Activated CD4-positive, alpha-beta T cell treated with anti-CD3 and anti-CD28 coated beads, Interleukin-10, Interleukin-2, amounts not matched to agents 100 ng/mL and 50 ng/mL, durations not matched to agents 16 hours and 8 hours (primary cell): ENCODE measurements at regions not wholly inside any gene's neighbourhood (a gene's known extent, or its start where the extent isn't known, plus 50 kb on each side); places are given as distances from the start of the nearest gene placed in this dataset.
"Not testable (repeated sequence)": the region's sequence is repeated elsewhere in the genome, so short reads cannot be mapped to it uniquely, and the experiment has no call there.

Experiments used
- DNase-seq: peaks from one replicate; pipeline ENCODE4 v3.0.0-alpha.2; 2020

DNA sequence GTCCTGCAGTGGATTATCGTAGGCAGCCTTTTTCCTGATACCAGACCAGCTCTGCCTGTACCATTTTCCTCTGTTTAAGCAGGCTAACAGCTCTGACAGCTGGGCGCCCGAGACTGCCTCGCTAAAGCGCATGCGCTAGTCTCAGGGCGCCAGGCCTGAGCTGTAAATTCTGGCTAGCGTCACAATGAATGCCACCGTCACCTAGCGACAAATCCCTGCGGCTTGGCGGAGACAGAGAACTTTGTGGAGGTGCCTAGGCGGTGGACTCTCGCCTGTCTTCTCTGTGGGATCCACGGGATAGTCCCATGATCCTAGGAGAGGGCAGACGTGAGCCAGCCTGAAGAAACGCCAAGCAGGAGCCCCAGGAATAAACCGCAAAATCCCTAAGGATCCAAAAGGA, 573.9 kb downstream of the KCNJ18 start:
- no peak for DNase-seq

DNA sequence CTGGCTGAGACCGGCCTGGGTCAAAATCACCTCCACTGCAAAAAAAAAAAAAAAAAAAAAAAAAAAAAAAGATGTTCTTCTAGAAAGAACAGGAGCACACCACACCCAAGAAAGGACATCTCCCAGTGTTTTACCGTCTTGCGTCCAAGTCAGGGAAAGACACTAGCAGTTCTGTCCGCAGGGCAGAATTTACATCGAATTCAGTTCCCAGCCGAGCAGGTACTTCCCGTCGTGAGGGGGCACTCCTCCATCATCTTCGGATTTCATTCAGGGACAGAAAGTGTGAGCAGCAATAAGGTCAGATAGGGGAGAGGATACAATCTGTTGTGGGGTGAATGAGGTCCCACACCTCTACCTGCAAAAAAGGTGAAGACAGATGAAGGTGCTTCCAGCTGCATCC, 574.7 kb downstream of the KCNJ18 start:
- DNase-seq: no peak

DNA sequence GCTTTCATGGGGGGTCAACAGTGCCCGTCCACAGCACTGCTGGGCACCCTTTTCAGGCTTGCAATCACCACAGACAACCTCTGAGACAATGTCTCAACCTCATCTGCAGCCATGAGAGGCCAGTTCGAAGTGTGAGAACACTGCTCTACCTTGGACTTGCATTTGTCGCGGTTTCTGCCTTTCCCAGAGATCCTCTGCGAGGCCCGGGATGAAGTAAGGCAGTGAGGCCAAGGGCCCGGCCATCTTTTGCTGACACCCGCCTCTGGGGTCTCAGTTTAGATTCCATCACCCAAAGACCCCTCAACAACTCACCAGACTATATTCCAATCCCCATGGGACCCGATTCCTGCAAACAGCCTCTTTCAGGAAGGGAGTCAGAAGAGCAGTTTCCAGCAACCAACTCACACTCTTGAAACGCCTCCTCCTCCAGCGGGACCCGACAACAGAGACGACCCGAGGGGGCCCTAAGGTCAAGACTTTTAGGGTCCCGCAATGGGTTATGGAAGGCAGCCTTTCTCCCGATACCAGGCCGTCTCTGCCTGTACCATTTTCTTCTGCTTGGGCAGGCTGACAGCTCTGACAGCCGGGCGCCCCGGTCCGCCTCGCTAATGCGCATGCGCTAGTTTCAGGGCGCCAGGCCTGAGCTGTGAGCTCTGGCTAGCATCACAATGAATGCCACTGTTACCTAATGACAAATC, 576.0 kb downstream of the KCNJ18 start:
- DNase-seq: no peak

DNA sequence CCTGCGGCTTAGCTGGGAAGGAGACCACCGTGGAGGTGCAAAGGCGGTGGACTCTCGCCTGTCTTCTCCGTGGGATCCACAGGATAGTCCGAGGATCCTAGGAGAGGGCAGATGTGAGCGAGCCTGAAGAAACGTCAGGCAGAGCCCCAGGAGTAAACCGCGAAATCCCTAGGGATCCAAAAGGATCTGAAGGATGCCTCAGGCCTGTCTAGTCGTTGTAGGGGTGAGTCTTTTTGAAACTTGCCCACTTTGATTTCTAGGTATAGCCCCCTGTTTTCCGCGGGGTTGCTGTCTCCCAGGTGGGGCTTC, 576.5 kb downstream of the KCNJ18 start:
- DNase-seq: no peak

DNA sequence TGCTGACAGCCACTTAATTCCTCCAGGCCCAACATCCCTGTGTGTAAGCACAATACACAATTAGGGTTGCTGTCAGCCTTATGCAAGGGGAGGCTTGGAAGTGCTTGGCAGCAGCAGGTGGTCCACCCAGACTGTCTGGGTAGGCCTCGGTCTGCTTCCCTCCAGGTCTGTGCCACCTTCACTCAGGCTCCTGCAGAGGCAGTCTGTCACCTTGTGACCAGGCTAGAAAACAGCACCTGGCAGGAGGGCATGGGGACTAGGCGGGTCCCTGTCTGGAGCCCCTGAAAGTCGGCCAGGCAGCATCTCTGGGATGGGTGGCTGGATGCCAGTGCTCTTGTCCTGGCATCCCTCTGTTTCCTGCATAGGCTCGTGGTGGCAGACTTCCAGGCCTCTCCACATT, 578.1 kb downstream of the KCNJ18 start:
- no peak for DNase-seq

DNA sequence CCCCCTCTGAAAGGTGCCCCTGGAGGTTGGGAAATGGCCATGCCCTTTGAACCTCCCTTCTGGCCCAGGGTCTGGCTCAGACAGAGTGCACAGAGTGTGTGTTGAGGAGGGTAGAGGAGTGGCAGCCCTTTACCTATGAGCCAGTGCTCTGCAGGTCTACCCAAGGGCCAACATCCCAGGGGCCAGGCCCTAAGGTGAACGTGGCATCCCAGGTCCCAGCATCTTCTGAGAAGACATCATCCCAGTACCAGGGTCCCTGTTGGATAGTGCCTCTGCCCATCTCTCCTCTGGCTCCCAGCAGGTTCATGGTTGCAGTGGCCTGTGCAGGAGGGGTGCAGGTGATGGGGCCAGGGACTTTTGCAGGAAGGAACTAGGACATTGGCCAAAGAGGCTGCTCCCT, 578.5 kb downstream of the KCNJ18 start:
- DNase-seq: not testable (repeated sequence)

DNA sequence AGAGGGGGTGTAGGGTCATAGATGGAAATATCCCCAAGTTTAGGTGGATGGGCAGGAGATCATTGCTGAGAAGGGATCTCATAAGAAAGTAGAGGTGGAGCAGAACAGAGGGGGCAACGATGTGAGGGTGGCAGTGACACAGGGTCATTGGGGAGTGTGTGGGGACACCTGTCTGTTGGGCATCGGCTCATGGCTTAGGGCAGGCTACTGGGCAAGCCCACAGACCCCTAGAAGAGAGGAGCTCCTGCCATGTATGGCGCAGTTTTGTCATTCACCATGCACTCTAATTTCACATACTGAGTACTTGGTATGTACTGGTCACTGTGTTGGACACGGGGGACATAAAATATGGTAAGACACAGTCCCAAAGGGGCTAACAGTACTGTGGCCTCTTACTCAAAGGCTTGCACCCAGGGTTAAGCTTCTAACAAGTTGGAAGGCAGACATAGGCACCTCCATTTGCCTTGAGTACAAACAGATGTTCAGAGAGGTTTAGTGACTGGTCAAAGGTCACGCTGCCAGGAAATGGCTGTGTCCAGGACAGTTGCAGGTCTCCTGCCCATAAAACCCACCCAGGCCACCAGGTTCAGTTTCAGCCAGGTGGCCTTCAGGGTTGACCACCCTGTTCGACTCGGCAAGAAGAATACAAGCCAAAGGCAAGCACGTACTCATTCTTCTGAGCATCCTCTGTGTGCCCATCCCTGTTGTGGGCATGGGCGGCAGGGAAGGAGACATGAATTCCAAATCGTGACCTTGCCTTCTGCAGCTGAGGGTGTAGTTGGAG, 580.2 kb downstream of the KCNJ18 start:
- DNase-seq: no peak

DNA sequence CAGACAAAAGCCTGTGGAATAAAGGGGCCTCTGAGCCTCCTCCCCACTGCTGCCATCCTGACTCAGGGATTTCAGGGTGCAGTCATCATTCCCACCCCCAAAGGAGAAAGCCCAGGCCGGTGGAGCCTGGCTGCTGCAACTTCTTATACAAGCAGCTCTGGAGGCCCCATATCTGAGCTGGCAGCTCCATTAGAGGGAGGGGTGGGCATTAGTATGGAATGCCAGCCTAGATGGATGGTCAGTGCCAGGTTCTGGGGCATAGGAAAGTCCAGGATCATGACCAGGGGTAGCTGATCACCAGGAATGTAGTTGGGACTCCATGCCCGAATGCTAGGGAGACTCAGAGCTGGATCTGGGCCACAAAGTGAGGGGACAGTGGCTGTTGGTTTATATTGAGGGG, 581.0 kb downstream of the KCNJ18 start:
- DNase-seq: no peak

DNA sequence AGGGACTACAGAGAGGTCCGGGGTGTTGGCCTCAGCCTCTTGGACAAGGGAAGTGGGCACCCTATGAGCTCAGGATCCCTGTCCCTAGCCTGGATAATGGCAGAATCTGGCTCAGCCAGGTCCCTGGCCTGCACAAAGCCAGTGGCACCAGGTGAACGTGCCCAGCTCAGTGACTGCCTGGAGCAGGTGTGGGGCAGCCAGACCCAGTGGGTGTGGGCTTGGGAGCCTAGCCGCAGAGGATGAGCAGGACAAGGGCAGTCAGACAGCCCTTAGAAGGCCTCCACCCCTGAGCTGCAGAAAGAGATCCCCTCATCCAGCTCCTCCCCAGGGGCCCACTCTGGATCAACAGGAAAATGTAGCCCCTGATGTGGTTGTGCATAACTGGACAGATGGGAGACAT, 585.3 kb downstream of the KCNJ18 start:
- DNase-seq: no peak

DNA sequence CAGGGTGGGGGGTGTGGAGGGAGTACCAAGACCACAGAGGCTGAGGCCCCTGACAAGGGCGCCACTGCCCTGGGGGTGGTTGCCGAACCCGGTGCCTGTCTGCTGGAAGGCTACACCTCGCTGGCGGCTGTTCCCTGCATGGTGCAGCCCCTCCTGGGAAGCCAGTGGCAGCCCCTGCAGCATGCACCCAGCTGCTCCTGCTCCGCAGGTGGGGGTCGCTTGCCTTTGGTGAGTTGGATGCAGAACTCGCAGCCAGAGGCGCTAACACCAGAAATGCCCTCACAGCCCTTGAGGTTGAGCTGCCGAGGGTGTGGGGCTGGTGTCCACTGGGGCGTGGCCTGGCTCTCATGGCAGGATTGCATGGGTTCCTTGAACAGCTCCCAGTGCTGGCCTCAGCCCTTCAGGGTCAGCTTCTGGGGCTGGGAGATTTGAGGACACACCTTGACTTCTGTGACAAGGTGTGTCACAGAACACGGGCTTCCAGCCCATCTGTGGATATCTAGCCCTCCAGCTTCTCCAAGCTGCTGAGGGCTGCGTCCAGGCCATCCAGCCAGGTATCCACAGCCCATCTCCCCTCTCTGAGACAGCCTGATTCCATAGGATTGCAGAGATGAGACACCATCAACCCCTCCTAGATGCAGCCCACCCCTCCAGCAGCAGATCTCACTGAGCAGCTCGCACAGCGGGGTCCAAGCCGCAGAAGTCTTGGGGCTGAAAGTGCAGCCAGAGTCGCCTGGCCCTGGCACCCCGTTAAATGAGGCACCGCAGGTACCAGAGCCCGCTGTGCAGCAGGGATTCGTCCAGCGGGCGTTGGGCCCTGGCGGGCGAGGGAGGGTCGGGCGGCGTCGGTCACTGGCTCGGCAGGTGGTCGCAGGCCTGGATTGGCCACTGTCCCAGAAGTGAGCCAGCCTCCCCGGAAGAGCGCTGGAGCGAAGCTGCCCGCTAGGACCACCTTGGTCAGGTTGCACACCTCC, 586.3 kb downstream of the KCNJ18 start:
- DNase-seq: no peak

DNA sequence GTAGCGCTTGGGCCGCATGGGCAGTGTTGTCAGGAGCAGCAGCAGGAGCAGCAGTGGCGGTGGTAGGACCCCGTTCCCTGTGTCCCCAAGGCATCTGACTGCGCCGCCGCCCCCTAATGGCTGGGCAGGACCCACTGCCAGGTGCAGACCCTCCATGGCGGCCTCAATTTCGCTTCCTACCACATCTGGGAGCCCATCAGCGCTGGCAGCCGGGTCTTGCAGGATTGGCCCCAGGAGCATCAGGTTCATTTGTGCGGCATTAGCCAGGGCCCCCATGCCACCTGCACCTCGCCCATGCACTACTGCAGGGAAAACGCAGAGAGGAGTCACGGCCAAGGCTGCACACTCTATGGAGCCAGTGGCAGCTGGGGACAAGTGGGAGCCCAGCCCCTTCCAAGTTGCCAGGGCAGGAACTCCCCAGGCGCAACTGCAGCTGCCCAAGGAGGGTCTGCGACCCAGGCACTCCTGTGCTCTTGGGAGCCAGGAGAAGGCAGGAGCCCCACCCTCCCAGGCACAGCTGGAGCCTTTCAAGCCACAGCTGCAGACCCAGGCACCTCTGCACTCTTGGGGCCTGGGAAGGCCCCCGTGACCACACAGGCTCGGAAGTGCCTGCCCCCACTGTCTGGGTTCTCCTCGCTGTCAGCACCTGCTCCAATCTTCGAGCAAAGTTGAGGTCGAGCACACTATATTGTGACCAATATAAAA, 594.2 kb downstream of the KCNJ18 start:
- no peak for DNase-seq

DNA sequence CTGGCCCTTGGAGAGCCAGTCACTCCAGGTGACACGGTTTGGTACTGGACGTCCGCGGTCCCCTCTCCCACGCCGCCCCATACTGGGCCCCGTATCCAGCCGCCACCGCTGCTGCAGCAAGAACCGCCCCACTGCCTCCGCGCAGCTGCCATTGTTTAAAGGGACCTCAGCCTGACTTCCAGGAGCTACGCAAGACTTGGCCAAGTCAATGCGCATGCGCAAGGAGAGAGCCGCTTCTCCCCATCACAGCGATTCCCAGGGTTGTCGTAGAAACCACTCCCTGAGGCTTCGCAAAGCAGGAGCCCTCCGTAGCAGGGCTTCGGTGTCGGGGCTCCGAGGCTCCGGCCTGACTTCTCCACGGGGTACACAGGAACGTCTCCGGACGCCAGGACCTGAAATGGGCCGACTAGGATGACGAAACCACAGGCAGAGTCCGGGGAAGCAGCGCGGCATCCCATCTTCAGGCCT, 606.2 kb downstream of the KCNJ18 start:
- not testable (repeated sequence) for DNase-seq

DNA sequence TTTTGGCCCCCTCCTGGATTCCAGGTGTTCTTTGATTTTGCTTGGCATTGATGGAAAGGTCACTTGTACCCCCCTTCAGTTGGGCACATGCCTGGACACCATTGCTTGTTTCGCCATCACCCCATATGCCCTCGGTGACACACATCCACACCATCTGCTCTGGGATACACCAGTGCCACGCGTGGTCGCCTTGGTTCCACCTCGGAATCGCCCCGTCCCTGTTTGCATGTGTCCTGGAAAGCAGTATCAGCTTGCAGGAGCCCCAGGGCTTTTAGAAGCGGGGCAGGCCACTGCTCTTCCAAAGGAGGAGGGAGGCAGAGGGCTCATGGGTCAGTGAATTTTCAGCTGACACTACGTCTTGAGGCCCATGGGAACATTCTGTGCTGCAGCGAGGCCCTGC, 607.9 kb downstream of the KCNJ18 start:
- DNase-seq: no peak

DNA sequence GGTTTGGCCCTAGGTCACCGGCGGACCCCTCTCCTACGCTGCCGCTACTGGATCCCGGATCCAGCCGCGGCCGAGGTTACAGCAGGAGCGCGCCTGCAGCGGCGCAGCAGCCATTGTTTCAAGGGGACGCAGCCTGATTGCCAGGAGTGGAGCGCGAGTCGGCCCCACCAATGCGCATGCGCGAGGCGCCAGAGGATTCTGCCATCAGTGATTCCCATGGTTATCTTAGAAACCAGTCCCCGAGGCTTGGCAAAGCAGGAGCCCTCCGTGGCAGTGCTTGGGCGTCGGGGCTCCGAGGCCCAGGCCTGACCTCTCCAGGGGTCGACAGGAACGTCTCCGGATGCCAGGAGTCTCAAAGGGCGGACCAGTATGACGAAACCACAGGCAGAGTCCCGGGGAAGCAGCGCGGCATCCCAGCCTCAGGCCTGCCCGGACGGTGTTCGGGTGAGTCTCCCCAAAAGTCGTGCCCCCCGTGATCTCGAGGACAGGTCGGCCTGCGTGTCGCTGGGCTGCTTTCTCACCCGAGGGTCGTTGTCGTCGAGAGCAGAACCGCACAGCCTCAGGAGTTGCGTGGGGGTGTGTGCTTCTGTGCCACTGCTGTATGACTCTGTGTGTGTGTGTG, 608.5 kb downstream of the KCNJ18 start:
- no peak for DNase-seq

DNA sequence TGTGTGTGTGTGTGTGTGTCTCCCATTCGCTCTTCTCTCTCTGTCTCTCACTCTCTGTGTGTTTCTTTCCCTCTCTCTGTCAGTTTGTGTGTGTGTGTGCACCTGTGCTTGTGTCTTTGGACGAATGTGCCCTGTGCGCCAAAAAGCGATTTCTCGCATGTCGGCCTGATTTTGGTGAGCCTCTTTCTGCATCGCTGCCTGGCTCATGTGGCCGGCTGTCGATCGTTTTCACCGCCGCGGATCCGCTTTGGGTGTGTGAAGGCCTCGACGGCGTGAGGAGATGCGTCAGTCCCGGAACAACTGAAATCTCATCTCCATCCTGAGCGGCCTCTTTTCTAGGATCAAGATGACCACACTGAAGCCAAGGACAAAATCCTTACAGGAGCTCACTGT, 609.0 kb downstream of the KCNJ18 start:
- no peak for DNase-seq

DNA sequence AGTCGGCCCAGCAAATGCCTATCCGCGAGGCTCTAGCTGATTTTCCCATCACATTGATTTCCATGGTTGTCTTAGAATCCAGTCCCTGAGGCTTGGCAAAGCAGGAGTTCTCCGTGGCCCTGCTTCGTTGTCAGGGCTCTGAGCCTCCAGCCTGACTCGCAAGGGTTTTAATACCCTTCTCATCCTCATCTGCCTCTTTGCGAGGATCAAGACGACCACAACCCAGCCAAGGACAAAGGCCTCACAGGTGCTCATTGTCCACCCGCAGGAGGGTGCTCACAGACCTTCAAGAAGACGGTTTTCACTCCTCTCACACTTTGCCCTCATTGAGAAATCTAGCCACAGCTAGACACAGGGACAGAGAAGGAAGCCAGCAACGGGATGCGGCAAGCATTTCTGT, 610.8 kb downstream of the KCNJ18 start:
- DNase-seq: no peak

DNA sequence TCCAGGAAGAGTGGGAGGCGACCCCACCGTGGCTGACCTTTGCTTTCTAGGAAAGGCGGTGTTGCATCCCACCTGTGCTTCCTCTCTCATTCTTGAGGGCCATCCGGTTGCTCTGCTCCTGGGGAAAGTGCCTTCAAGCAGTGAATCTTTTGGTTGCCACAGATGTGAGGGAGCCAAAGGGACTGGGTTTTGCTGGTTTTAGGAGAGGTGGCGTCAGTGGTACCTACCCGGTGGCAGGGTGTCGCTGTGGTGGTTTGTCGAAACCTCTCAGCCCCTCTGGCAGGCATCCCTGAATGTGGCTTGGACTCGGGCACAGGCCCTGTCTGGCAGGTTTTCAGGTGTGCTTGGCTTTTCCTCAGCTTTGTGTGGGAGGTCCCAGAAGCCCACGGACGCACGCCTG, 611.5 kb downstream of the KCNJ18 start:
- no peak for DNase-seq

DNA sequence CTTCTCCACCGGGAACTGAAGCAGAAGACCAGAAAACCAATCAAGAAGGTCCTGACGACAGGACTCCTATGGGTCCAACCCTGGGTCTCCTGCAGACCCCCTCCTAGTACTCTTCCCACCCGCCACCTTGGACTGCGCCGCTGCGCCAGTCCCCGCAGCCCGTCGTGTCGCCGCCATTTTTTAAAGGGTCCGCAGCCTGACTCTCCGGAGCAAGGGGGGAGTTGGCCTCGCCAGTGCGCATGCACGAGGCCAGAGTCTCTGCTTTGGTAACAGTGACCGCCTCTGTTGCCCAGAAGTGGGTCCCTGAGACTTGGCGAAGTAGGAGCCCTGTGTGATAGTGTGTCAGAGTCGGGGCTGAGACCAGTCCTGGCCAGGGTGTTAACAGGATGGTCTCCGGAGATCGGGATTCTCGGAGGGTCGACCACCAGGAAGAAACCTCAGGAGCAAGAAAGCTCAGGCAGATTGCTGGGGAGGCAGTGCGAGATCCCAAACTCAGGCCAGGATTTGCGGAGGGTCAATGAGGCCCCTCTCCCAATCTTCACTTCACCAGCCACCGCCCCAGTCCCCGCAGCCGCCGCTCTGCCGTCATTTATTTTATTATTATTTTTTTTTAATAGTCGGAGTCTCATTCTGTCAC, 612.5 kb downstream of the KCNJ18 start:
- DNase-seq: no peak

DNA sequence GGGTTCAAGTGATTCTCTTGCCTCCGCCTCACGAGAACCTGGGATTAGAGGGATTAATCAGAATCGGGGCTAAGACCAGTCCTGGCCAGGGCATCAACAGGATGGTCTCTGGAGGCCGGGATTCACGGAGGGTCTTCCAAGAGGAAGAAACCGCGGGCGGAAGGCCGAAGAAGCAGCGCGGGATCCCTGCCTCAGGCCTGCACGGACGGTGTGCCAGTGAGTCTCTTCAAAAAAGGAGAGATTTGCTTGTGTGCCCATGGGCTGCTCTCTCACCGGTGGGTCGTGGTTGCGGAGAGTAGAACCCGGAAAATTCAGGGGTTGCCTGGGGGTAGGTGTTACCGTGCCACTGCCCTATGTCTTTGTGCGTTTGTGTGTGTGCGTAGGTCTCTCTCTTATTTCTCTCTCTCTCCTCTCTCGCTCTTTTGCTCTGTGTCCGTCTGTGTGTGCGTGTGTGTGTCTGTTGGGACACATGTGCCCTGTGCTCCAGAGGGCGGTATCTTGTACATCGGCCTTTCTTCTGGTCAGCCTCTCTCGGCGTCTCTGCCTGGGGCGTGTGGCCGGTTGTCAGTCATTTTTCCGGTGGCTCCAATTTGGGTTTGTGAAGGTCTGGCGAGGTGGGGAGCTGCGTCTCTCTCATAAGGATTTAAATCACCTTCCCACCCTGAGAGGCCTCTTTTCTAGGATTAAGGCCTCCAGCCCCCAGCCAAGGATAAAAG, 613.2 kb downstream of the KCNJ18 start:
- no peak for DNase-seq

DNA sequence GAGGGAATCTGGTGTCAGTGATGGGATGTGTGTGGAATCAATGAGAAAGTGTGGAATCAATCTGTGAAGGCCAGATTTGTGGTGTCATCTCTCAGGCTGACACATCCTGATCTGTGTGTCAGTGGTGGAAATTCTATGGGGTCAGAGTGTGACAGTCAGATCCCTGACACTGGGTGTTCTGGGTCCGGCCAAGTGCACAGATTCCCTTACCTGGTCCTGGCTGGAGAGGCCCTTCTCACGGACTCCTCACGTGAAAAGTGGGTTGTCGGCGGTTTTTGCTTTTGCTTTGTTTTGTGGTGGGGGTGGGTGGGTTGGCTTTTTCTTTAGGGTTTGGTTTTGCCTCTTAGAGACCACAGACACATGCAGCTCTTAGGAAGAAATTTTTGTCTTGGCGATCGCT, 618.0 kb downstream of the KCNJ18 start:
- not testable (repeated sequence) for DNase-seq
